GM12865 (cell line): ENCODE measurements at regions not wholly inside any gene's neighbourhood (a gene's known extent, or its start where the extent isn't known, plus 50 kb on each side); places are given as distances from the start of the nearest gene placed in this dataset.

Experiments
- DNase-seq: peaks from one replicate; pipeline ENCODE4 v3.0.0; 2010; ENCODE audit warnings: low read depth
- H3K4me3 ChIP-seq: 2 replicates; pipeline ENCODE4 v1.5.1; 2011; ENCODE audit warnings: mild to moderate bottlenecking, low read depth, low read length, control low read depth
- CTCF ChIP-seq: IDR thresholded peaks from 2 replicates; pipeline ENCODE4 v1.5.1; 2011; ENCODE audit warnings: low read length, control low read depth, low read depth, inconsistent platforms; ENCODE audit not compliant: insufficient read depth; ENCODE audit errors: missing control alignments

GRCh38 chr22:27697888-27698287 is 103.7 kb downstream of the MN1 start:
- no peak for DNase-seq
- H3K4me3 ChIP-seq: no peak overlapping the region
- TF ChIP-seq CTCF: no peak
